ENCODE measurements at regions not wholly inside any gene's neighbourhood (a gene's known extent, or its start where the extent isn't known, plus 50 kb on each side); places are given as distances from the start of the nearest gene placed in this dataset.

GRCh38 chrX:125977851-125978250 lies 188.2 kb downstream of the DCAF12L2 start:
- TF ChIP-seq, protein P1, sequence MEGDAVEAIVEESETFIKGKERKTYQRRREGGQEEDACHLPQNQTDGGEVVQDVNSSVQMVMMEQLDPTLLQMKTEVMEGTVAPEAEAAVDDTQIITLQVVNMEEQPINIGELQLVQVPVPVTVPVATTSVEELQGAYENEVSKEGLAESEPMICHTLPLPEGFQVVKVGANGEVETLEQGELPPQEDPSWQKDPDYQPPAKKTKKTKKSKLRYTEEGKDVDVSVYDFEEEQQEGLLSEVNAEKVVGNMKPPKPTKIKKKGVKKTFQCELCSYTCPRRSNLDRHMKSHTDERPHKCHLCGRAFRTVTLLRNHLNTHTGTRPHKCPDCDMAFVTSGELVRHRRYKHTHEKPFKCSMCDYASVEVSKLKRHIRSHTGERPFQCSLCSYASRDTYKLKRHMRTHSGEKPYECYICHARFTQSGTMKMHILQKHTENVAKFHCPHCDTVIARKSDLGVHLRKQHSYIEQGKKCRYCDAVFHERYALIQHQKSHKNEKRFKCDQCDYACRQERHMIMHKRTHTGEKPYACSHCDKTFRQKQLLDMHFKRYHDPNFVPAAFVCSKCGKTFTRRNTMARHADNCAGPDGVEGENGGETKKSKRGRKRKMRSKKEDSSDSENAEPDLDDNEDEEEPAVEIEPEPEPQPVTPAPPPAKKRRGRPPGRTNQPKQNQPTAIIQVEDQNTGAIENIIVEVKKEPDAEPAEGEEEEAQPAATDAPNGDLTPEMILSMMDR (IDR thresholded peaks at IDR 0.05): no peak
- no peak for TF ChIP-seq POLR2A (IDR thresholded peaks at IDR 0.05)
